ENCODE measurements at regions not wholly inside any gene's neighbourhood (a gene's known extent, or its start where the extent isn't known, plus 50 kb on each side); places are given as distances from the start of the nearest gene placed in this dataset.

DNA sequence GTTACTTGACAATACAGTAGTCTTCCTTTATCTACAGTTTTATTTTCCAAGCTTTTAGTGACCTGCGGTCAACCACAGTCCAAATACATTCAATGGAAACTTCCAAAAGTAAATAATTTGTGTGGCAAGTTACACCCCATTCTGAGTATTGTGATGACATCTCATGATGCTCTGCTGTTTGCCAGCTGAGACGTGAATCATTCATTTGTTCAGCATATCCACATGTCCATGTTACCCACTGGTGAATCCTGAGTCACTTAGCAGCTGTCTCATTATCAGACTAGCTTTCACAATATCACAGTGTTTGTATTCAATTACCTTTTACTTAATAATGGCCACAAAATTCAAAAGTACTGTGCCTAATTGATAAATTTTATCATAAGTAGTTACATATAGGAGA lies 179.8 kb downstream of the PRR20E start:
- no peaks in the 10 kb centered on the region for H3K36me3 ChIP-seq (ENCODE audit: control insufficient read depth, insufficient read depth, low read length)
- DNase-seq (ENCODE audit: low read depth) (peak; percentile 36), FAIRE-seq (no peak)
- H3K27me3 ChIP-seq (ENCODE audit: control insufficient read depth, insufficient read depth, low read length): no peaks in the 10 kb centered on the region
- no peak overlapping the region for H3K4me3 ChIP-seq (ENCODE audit: low read depth, low read length)
- TF ChIP-seq, protein P1, sequence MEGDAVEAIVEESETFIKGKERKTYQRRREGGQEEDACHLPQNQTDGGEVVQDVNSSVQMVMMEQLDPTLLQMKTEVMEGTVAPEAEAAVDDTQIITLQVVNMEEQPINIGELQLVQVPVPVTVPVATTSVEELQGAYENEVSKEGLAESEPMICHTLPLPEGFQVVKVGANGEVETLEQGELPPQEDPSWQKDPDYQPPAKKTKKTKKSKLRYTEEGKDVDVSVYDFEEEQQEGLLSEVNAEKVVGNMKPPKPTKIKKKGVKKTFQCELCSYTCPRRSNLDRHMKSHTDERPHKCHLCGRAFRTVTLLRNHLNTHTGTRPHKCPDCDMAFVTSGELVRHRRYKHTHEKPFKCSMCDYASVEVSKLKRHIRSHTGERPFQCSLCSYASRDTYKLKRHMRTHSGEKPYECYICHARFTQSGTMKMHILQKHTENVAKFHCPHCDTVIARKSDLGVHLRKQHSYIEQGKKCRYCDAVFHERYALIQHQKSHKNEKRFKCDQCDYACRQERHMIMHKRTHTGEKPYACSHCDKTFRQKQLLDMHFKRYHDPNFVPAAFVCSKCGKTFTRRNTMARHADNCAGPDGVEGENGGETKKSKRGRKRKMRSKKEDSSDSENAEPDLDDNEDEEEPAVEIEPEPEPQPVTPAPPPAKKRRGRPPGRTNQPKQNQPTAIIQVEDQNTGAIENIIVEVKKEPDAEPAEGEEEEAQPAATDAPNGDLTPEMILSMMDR (IDR thresholded peaks at IDR 0.05; ENCODE audit: insufficient read depth, low read length, severe bottlenecking): no peak

DNA sequence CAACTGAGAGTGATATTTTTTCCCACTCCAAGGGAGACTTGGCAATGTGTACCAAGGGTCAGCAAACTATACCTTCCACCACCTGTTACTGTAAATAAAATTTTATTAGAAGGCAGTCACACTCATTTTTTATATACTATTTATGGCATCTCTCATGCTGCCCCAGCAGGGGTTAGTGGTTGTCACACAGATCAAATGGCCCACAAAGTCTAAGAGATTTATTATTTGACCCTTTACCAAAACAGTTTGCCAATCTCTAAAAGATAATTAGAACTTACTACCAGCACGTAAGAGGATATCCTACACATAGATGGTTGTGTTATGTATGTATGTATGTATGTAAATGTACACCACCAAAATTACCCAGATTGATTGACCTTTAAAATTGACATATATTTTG lies 185.1 kb downstream of the PRR20E start:
- FAIRE-seq (no peak), DNase-seq (ENCODE audit: low read depth) (no peak)
- no peaks in the 10 kb centered on the region for H3K36me3 ChIP-seq (ENCODE audit: control insufficient read depth, insufficient read depth, low read length)
- TF ChIP-seq, protein P1 (IDR thresholded peaks at IDR 0.05; ENCODE audit: insufficient read depth, low read length, severe bottlenecking): no peak
- no peaks in the 10 kb centered on the region for H3K27me3 ChIP-seq (ENCODE audit: control insufficient read depth, insufficient read depth, low read length)
- no peak overlapping the region for H3K4me3 ChIP-seq (ENCODE audit: low read depth, low read length)

DNA sequence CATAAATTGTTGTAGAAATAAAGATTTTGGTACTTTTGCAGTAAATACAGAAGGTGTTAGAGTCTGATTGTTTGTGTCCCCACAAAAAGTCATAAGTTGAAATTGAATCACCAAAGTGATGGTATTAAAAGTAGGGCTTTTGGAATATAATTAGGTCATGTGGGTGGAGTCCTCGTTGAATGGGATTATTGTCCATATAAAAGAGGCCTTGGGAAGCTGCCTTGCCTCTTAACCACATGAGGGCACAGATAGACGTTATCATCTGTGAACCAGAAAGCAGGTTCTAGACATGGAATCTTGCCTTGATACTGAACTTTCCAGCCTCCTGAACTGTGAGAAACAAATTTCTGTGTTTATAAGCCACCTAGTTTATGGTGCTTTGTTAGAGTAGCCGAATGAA lies 186.8 kb downstream of the PRR20E start:
- Histone ChIP-seq H3K4me3 (ENCODE audit: low read depth, low read length) (no peak overlapping the region), H3K36me3 (ENCODE audit: control insufficient read depth, insufficient read depth, low read length) (no peaks in the 10 kb centered on the region), H3K27me3 (ENCODE audit: control insufficient read depth, insufficient read depth, low read length) (no peaks in the 10 kb centered on the region)
- DNase-seq (ENCODE audit: low read depth) (no peak), FAIRE-seq (no peak)
- TF ChIP-seq, protein P1 (IDR thresholded peaks at IDR 0.05; ENCODE audit: insufficient read depth, low read length, severe bottlenecking): no peak

DNA sequence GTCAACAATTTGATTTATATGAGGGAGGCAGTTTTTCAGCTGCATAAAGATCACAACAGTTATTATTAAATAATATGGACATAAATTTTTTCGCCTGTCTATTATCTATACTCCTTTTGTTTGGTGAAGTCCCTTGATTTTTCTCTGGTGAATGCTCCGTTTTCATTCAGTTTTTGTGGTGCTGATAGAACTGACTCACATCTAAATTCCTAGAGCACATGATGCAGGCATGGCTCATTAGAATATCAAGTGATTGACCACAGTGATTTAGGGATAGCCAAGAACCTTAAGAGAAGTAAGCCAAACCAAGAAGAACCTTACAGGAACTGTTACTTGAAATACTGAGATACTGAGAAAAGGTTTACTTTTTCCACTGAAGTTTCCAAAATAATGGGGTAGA lies 208.9 kb downstream of the PRR20E start:
- TF ChIP-seq, protein P1 (IDR thresholded peaks at IDR 0.05; ENCODE audit: insufficient read depth, low read length, severe bottlenecking): no peak
- no peaks in the 10 kb centered on the region for H3K27me3 ChIP-seq (ENCODE audit: control insufficient read depth, insufficient read depth, low read length)
- DNase-seq (ENCODE audit: low read depth): no peak
- FAIRE-seq: no peak
- H3K36me3 ChIP-seq (ENCODE audit: control insufficient read depth, insufficient read depth, low read length): no peaks in the 10 kb centered on the region
- H3K4me3 ChIP-seq (ENCODE audit: low read depth, low read length): no peak overlapping the region

DNA sequence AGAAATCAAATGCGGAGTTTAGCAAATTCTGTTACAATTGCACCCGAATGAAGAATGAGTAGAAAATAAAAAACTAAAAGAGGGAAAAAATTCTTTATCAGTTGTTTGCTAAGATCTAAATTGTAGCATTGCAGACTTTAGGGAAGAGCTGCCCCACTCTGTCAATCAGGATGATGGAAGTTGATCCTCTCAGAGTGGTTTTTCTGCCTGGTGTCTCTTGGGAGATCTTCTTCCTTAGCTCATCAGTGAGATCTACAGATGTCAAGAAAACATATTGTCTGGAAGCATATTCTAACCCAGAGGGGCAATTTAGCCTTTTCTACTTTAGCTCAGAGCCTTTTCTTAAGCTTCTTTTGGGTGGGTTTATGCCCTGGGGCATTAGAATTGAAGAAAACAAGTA lies 223.2 kb upstream of the PCDH17 start:
- Histone ChIP-seq H3K36me3 (ENCODE audit: control insufficient read depth, insufficient read depth, low read length) (no peaks in the 10 kb centered on the region), H3K4me3 (ENCODE audit: low read depth, low read length) (no peak overlapping the region), H3K27me3 (ENCODE audit: control insufficient read depth, insufficient read depth, low read length) (no peaks in the 10 kb centered on the region)
- FAIRE-seq (no peak), DNase-seq (ENCODE audit: low read depth) (no peak)
- TF ChIP-seq, protein P1 (IDR thresholded peaks at IDR 0.05; ENCODE audit: insufficient read depth, low read length, severe bottlenecking): no peak

DNA sequence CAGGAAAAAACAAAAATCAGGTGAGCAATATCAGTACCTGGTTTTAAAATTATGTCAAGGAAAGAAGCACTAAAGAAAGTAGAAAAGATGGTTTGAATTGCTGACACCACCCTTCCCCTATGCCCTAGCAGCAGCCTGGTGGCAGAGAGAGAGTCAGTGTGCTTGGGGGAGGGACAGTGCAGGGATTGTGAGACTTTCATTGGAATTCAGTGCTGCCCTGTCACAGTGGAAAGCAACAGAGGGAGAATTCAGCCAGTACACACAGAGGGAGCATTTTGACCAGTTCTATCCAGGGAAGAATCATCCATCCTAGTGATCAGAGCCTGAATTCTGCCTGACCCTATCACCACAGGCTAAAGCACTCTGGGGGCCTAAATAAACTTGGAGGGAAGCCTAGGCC lies 222.4 kb upstream of the PCDH17 start:
- Histone ChIP-seq H3K36me3 (ENCODE audit: control insufficient read depth, insufficient read depth, low read length) (no peaks in the 10 kb centered on the region), H3K4me3 (ENCODE audit: low read depth, low read length) (no peak overlapping the region), H3K27me3 (ENCODE audit: control insufficient read depth, insufficient read depth, low read length) (no peaks in the 10 kb centered on the region)
- TF ChIP-seq, protein P1 (IDR thresholded peaks at IDR 0.05; ENCODE audit: insufficient read depth, low read length, severe bottlenecking): no peak
- FAIRE-seq: no peak
- no peak for DNase-seq (ENCODE audit: low read depth)
